Endothelial cell of umbilical vein (primary cell): ENCODE measurements at regions not wholly inside any gene's neighbourhood (a gene's known extent, or its start where the extent isn't known, plus 50 kb on each side); places are given as distances from the start of the nearest gene placed in this dataset.

Source experiments
- EZH2 ChIP-seq: IDR thresholded peaks from 2 replicates; pipeline ENCODE4 v1.6.1; 2012; ENCODE audit warnings: borderline replicate concordance, low read depth, mild to moderate bottlenecking, moderate library complexity, low read length, inconsistent platforms; ENCODE audit not compliant: severe bottlenecking
- TF ChIP-seq, protein P1 (sequence below), 2 donors: IDR thresholded peaks; 1 replicate in 1 of 2; 2 replicates in 1 of 2; pipeline ENCODE4 v1.5.1; 2011; ENCODE audit warnings: low read length in 2 of 2, mild to moderate bottlenecking in 2 of 2, moderate library complexity in 2 of 2, control low read depth in 1 of 2, inconsistent platforms in 1 of 2, low read depth in 1 of 2; ENCODE audit not compliant: insufficient read depth in 1 of 2; ENCODE audit errors: extremely low read depth in 1 of 2

DNA sequence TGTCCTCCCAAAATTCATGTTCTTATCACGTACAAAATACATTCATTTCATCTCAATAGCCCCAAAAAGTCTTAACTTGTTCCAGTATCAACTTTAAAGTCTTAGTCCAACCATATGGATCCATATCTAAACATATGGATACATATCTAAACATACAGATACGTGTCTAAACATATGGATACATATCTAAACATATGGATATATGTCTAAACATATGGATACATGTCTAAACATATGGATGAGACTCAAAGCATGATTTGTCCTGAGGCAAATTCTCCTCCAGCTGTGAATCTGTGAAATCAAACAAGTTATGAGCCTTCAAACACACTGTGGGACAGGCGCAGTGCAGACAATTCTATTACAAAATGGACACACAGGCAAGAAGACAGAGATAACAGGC, 709.0 kb downstream of the TBC1D22A start:
- no peak for TF ChIP-seq EZH2
- TF ChIP-seq, protein P1, sequence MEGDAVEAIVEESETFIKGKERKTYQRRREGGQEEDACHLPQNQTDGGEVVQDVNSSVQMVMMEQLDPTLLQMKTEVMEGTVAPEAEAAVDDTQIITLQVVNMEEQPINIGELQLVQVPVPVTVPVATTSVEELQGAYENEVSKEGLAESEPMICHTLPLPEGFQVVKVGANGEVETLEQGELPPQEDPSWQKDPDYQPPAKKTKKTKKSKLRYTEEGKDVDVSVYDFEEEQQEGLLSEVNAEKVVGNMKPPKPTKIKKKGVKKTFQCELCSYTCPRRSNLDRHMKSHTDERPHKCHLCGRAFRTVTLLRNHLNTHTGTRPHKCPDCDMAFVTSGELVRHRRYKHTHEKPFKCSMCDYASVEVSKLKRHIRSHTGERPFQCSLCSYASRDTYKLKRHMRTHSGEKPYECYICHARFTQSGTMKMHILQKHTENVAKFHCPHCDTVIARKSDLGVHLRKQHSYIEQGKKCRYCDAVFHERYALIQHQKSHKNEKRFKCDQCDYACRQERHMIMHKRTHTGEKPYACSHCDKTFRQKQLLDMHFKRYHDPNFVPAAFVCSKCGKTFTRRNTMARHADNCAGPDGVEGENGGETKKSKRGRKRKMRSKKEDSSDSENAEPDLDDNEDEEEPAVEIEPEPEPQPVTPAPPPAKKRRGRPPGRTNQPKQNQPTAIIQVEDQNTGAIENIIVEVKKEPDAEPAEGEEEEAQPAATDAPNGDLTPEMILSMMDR (IDR thresholded peaks at IDR 0.05; ENCODE audit: extremely low read depth in 1 of 2, insufficient read depth in 1 of 2, low read depth in 1 of 2, low read length in 2 of 2): no peak
